ENCODE measurements at regions not wholly inside any gene's neighbourhood (a gene's known extent, or its start where the extent isn't known, plus 50 kb on each side); places are given as distances from the start of the nearest gene placed in this dataset.

DNA sequence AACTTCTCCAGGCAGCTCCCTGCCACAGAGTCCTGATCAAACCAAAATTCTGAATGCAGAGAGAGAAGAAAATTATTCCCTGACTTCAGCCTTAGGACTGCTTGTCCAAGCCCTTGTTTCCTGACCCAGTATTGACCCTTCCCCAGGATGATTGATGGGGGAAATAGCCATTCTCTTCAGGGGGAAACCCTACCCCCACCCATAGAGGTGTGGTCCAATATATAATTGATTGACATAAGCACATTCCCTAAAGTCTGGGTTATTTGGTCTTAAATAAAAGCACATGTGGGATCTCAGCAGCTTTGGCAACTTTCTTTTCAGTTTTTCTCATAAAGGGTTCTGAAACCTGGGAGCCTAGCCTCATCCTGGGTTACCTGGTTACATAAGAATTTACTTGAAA, 201.2 kb upstream of the DDHD1 start:
- intact Hi-C loops (cut with micrococcal nuclease), result no loop called here
- TF ChIP-seq EZH2 (IDR thresholded peaks at IDR 0.05; ENCODE audit: low read length, unreplicated experiment) (no peak), EZH2phosphoT487 (IDR thresholded peaks at IDR 0.05; ENCODE audit: borderline replicate concordance, low read length) (no peak)
- TF ChIP-seq, protein P1, sequence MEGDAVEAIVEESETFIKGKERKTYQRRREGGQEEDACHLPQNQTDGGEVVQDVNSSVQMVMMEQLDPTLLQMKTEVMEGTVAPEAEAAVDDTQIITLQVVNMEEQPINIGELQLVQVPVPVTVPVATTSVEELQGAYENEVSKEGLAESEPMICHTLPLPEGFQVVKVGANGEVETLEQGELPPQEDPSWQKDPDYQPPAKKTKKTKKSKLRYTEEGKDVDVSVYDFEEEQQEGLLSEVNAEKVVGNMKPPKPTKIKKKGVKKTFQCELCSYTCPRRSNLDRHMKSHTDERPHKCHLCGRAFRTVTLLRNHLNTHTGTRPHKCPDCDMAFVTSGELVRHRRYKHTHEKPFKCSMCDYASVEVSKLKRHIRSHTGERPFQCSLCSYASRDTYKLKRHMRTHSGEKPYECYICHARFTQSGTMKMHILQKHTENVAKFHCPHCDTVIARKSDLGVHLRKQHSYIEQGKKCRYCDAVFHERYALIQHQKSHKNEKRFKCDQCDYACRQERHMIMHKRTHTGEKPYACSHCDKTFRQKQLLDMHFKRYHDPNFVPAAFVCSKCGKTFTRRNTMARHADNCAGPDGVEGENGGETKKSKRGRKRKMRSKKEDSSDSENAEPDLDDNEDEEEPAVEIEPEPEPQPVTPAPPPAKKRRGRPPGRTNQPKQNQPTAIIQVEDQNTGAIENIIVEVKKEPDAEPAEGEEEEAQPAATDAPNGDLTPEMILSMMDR (conservative IDR thresholded peaks at IDR 0.05; ENCODE audit: low read depth, low read length), result no peak
- Histone ChIP-seq H4K20me1 (ENCODE audit: low read length) (no peaks in the 10 kb centered on the region), H3K36me3 (ENCODE audit: low read depth, low read length) (no peaks in the 10 kb centered on the region), H3K27ac (ENCODE audit: low read length) (no peak overlapping the region), H3K4me3 (ENCODE audit: low read length) (no peak overlapping the region), H3F3A (ENCODE audit: low read length, unreplicated experiment) (no peaks in the 10 kb centered on the region), H3K4me1 (ENCODE audit: insufficient read depth, low read length) (peaks cover 8% of the 10 kb centered on the region), H2AFZ (ENCODE audit: low read length) (no peak overlapping the region), H3K9ac (ENCODE audit: low read length) (no peak overlapping the region), H3K79me2 (ENCODE audit: low read length) (no peaks in the 10 kb centered on the region), H3K4me2 (ENCODE audit: low read length) (no peak overlapping the region), H3K27me3 (ENCODE audit: low read length) (no peaks in the 10 kb centered on the region), H3K9me2 (replicated peaks; ENCODE audit: low read length) (no peaks in the 10 kb centered on the region), H3K9me3 (ENCODE audit: low read length) (no peaks in the 10 kb centered on the region)
- ATAC-seq (no peak), DNase-seq (no peak)
- CTCF ChIA-PET, result interaction anchor here (1.2 kb wide), 1 partner anchor 29 kb away, joined by 5 read pairs; no protein-coding TSS in a partner anchor
- no TSS peak for BruUV-seq (replicated peaks)
- POLR2A ChIA-PET (ENCODE audit: unreplicated experiment), result interaction anchor here (0.6 kb wide), 1 partner anchor 38 kb away, joined by 3 read pairs; no protein-coding TSS in a partner anchor

DNA sequence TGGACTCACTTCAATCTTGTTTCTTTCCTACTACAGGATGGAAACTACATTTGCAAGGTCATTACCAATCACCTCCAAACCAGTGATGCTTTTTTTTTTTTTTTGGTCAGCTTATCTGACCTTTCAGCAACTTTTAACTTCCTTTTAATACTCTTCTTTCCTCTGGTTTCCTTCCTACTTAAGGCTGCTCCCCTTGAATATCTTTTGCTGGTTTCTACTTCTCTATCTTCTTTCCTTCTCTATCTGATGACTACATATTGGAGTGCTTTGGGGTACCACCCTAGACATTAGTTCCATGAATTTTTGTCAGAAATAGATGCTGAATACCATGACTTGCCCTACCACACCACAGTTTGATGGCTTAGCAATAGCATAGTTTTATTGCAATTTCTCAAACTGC, 197.7 kb upstream of the DDHD1 start:
- Histone ChIP-seq H3K4me3 (ENCODE audit: low read length) (no peak overlapping the region), H3K4me1 (ENCODE audit: insufficient read depth, low read length) (peaks cover 8% of the 10 kb centered on the region), H3K4me2 (ENCODE audit: low read length) (no peak overlapping the region), H3K79me2 (ENCODE audit: low read length) (no peaks in the 10 kb centered on the region), H3K9me2 (replicated peaks; ENCODE audit: low read length) (no peaks in the 10 kb centered on the region), H2AFZ (ENCODE audit: low read length) (no peak overlapping the region), H3K27me3 (ENCODE audit: low read length) (no peaks in the 10 kb centered on the region), H3K27ac (ENCODE audit: low read length) (no peak overlapping the region), H4K20me1 (ENCODE audit: low read length) (no peaks in the 10 kb centered on the region), H3K9ac (ENCODE audit: low read length) (no peak overlapping the region), H3K36me3 (ENCODE audit: low read depth, low read length) (no peaks in the 10 kb centered on the region), H3F3A (ENCODE audit: low read length, unreplicated experiment) (no peaks in the 10 kb centered on the region), H3K9me3 (ENCODE audit: low read length) (no peaks in the 10 kb centered on the region)
- CTCF ChIA-PET, result no interaction called here
- no peak for ATAC-seq
- no peak for DNase-seq
- TF ChIP-seq, protein P1 (conservative IDR thresholded peaks at IDR 0.05; ENCODE audit: low read depth, low read length), result no peak
- TF ChIP-seq EZH2 (IDR thresholded peaks at IDR 0.05; ENCODE audit: low read length, unreplicated experiment), result no peak
- no peak for TF ChIP-seq EZH2phosphoT487 (IDR thresholded peaks at IDR 0.05; ENCODE audit: borderline replicate concordance, low read length)
- POLR2A ChIA-PET (ENCODE audit: unreplicated experiment), result no interaction called here
- intact Hi-C loops (cut with micrococcal nuclease), result no loop called here
- BruUV-seq (replicated peaks), result no TSS peak

DNA sequence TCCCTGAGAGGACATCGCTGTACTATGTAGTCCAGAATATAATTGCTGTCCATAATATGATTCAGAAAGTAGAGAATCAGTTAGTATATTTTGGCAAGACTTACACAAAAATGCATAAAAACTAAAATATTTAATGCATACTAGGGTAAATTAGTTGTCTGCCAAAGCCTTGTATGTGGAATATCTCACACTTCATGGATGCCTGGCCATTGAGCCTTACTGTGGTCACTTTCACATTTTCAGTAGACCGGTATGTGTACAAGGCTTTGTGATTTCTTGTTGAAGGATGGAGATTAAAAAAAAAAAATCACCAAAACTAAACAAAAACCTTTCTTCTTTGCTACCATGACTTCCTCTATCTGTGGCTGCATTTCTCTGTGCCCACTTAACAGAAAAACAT, 197.3 kb upstream of the DDHD1 start:
- TF ChIP-seq EZH2phosphoT487 (IDR thresholded peaks at IDR 0.05; ENCODE audit: borderline replicate concordance, low read length) (no peak), EZH2 (IDR thresholded peaks at IDR 0.05; ENCODE audit: low read length, unreplicated experiment) (no peak)
- TF ChIP-seq, protein P1 (conservative IDR thresholded peaks at IDR 0.05; ENCODE audit: low read depth, low read length), result no peak
- Histone ChIP-seq H3K4me1 (ENCODE audit: insufficient read depth, low read length) (peaks cover 4% of the 10 kb centered on the region), H3K9ac (ENCODE audit: low read length) (no peak overlapping the region), H3K4me2 (ENCODE audit: low read length) (no peak overlapping the region), H3K79me2 (ENCODE audit: low read length) (no peaks in the 10 kb centered on the region), H3K27ac (ENCODE audit: low read length) (no peak overlapping the region), H3K9me3 (ENCODE audit: low read length) (no peaks in the 10 kb centered on the region), H4K20me1 (ENCODE audit: low read length) (no peaks in the 10 kb centered on the region), H3F3A (ENCODE audit: low read length, unreplicated experiment) (no peaks in the 10 kb centered on the region), H3K4me3 (ENCODE audit: low read length) (no peak overlapping the region), H3K27me3 (ENCODE audit: low read length) (no peaks in the 10 kb centered on the region), H3K36me3 (ENCODE audit: low read depth, low read length) (no peaks in the 10 kb centered on the region), H2AFZ (ENCODE audit: low read length) (no peak overlapping the region), H3K9me2 (replicated peaks; ENCODE audit: low read length) (no peaks in the 10 kb centered on the region)
- POLR2A ChIA-PET (ENCODE audit: unreplicated experiment), result no interaction called here
- ATAC-seq (no peak), DNase-seq (no peak)
- no TSS peak for BruUV-seq (replicated peaks)
- intact Hi-C loops (cut with micrococcal nuclease), result no loop called here
- CTCF ChIA-PET, result no interaction called here

All from PC-3 (cell line).